Cardiac septum (tissue), 1 donor: ENCODE measurements at regions not wholly inside any gene's neighbourhood (a gene's known extent, or its start where the extent isn't known, plus 50 kb on each side); places are given as distances from the start of the nearest gene placed in this dataset.

ENCODE experiments used
- DNase-seq: peaks from one replicate; pipeline ENCODE4 v3.0.0-alpha.2; 2020; ENCODE audit warnings: low spot score
- intact Hi-C: fragments of 100-400 bp; cut with DNase I; formaldehyde crosslinking; loops from one replicate; pipeline ENCODE4 v1.14.0; 2022
- donor health status: DM: no; HTN: no; CAD: no.

DNA sequence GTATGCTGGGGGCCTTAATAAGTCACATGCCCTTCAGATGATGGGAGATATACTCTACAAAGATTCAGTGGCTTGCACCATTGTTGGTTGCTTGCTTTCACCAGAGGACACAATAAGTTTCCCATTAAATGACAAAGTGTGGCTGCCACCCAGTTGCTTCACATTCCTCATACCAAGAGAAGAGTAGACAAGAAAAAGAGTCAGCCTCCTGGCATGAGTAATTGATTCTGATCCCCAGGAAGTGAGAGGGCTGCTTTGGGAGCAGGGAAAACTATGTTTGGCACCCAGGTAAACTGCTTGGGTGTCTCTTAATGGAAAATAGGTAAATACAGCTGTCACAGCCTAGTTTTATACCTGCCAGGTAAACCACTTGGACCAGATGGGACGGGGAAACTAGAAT is 66.7 kb upstream of the IL6 start:
- no peak for DNase-seq
- intact Hi-C loops: no loop called here

DNA sequence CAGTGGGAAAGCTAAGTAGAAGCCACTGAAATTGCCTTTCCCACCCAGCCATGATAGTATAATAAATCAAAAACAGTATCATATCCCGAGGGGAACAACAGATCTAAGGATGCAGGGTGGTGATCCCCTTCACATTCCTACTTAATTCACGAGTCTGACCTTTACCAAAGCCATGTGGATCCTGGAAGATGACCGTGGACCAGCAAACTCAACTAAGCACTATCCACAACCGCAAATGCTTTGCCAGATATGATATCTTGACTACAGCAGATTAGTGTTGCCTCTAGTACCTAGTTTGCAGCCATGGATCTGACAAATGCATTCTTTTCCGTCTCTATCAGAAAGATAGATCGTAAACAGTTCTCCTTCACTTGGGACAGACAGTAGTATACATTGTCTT is 67.3 kb upstream of the IL6 start:
- intact Hi-C loops: no loop called here
- DNase-seq: no peak

DNA sequence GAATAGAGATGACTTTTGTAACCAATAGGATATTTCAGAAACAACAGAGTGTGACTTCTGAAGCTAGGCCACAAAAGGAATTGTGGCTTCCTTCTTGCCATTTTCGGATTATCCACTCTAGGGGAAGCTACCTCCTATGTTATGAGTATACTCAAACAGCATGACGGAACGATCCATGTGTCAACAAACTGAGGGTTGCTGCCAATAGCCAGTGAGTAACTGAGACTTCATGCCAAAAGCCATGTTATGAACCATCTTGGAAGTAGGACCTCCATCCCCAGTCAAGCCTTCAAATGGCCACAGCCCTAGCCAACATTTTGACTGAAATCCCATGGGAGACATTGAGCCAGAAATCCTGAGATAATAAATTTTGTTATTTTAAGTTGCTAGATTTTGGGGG is 69.0 kb upstream of the IL6 start:
- no peak for DNase-seq
- intact Hi-C loops: no loop called here

DNA sequence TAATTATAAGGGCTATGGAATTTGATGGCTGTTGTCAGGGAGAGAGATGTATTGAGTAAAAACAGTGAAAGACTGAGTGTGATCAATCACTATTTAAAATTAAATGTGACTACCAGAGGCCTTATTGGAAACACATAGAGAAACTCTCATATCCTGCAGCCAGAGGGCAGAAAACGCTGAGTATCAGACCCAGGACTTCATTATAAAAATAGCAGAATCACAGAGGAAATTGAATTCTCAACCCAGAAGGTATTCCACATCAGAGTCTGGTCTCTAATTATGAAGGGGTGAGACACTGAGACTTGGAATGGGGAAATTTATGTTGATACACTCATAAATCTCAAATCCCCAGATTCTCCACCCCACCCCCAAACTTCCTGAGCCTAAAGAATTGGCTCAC is 69.5 kb upstream of the IL6 start:
- DNase-seq: no peak
- intact Hi-C loops: no loop called here

DNA sequence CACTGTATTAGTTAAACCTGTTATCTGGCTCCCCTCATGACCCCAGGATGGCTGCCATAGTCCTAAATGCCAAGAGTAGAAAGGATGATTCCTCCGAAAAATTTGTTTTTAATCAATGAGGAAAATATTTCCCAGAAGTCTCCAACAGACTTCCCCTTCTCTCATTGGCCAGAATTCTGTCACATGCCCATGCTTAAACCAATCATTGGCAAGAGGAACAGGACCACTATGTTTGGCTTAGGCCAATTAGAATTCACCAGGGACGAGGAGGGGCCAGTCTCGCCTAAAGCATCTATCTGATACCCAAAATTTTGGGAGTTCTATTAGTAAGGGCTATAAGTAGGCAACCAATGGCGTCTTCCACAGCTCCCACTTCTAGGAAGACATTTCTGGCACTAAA is 71.2 kb upstream of the IL6 start:
- intact Hi-C loops: no loop called here
- no peak for DNase-seq

DNA sequence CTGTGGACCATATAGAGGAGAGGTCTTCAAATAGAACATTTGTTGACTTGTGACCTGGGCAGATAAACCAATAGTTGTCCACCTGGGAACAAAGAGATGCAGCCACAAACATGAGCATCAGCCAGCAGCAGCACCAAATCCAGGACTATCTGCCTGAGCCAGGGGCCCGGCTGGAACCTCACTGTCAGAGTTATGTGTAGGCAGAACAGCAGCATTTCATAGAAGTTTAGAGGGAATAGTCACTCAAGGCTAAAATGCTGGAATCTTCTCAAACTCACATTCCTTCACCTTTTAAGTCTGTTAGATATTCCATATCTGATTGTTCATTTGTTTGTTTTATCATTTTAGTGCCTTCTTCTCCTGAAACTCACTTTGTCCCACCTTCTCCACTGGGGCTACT is 72.2 kb upstream of the IL6 start:
- intact Hi-C loops: no loop called here
- no peak for DNase-seq

DNA sequence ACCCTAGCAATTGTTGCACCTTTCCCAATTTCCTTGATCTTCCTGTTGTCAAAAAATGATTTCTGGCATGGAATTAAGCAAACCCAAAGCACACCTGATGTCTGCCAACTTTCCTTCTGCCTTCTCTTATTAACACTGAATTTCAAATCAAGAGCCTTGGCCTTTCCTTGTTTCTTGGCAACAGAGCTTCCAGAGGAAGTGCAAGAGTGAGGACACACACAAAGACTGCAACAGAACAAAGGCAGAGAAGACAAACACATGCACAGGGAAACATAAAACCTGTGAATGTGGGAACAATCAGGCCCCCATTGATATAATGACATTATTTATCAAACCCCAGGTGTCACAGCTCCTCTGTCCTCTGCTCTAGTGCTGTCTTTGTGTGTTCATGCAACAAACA is 73.0 kb upstream of the IL6 start:
- intact Hi-C loops: no loop called here
- no peak for DNase-seq

DNA sequence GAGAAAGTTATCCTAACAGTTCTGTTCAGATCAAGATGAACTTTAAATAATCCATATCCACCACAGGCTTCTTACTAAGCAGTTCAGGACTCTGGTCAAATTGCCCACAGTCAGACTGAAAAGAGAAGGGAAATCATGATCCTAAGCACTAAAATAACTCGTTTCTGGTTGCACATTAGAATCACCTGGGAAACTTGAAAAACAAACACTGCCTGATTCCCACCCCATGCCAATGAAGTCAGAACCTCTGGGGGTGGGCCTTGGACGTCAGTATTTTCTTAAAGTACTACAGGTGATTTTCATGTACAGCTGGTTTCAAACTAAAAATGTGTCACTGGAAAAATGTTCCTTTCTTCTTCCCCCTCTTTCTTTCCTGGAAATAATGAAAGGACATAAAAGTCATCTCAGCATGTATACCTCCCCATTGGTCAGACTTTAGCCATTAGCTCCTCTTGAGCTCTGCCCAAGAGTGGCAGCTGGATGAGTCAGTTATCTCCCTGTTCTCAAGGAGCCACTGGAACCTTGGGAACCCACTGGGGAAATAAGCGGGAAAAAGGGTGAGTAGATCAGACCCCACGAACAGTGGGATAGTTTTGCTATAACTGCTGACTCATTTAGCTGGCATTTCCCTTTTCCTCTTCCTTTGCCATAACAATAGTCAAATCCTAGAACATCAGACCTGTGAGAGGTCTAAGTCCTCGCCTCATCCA is 75.3 kb upstream of the IL6 start:
- intact Hi-C loops: no loop called here
- DNase-seq: no peak

DNA sequence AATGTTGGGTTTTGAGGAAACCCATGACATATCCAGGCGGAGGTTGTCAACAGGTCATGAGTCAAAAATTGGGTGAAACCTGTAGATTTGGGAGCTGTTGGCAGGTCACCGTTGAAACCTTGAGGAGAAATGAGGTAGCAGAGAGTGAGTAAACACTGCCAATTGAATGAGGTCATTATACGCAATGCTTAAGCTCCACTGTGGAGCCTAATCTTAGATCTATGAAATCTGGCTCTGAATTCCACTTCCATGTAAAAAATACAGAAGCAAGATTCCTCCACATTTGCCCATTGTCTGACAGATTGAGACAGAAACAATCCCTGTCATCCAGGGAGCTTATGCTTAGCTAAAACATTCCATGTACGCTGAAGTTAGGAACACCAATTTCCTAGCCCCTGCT is 76.0 kb upstream of the IL6 start:
- no peak for DNase-seq
- intact Hi-C loops: no loop called here

DNA sequence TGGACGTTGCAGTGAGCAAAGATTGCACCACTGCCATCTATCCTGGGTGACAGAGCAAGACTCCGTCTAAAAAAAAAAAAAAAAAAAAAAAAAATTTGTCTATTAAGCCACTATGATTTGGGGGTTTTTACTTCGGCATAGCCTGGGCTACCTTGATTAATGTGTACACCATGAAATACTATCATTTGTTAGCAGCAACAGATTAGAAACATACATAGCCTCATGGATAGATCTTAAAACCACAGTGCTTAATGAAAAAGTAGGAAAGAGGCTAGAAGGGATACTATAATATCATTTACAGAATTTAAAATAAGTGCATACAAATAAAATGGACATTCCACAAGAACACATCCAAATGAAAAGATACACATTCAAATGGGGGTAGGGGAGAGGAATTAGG is 77.3 kb upstream of the IL6 start:
- DNase-seq: no peak
- intact Hi-C loops: no loop called here

DNA sequence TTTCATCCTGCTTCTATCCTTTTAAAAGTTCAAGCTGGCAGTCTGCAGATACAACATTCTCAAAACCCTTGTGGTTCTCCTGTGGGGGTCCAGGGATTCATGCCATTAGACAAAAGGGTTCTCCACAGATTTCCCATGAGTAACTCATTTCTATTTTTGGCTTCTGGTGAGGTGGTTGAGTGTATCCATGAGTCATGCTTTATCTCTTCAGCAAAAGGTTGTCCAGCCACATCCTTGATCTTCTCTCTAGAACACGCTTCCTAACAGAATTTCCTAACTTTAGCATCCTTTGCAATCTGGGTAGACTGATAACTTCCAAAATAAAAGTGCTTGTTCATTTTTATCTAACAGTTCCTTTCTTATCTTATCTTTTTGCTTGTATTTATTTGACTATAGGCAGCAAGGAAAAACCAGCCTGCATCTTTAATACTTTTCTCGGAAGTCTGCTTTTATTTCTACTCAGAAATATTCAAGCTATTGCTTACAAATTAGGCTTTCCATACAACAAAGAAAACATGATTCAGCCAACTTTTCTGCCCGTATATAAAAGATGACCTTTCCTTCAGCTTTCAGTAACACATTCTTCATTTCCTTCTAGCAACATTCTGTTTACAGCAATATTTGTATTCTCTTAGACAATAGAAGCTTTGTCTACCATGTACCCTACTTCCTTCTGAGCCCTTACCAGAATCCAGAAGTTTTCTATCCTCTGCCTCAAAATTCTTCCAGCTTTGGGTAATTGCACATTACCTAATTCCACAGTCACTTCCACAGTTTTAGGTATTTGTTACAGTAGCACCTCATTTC is 79.3 kb upstream of the IL6 start:
- intact Hi-C loops: no loop called here
- DNase-seq: no peak

DNA sequence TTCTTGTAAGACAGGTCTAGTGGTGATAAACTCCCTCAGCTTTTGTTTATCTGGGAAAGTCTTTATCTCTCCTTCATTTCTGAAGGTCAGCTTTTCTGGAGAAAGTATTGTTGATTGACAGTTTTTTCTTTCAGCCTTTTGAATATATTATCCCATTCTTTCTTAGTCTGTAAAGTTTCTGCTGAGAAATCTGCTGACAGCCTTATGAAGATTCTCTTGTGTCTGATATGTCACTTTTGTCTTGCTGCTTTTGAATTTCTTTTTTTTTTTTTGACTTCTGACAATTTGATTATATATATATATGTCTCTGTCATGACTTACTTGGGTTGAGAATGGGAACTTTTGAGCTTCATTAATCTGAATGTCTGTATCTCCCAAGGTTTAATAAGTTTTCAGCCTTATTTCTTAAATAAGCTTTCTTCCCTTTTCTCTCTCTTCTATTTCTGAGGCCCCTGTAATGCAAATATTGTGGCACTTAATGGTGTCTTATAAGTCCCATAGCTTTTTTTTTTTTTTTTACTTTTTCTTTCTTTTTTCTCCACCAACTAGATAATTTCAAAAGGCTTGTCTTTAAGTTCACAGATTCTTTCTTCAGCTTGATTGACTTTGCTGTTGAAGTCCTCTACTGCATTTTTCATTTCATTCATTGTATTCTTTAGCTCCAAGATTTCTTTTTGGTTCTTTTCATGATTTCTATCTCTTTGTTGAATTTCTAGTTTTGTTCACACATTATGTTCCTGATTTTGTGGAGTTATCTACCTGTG is 81.4 kb upstream of the IL6 start:
- intact Hi-C loops: no loop called here

DNA sequence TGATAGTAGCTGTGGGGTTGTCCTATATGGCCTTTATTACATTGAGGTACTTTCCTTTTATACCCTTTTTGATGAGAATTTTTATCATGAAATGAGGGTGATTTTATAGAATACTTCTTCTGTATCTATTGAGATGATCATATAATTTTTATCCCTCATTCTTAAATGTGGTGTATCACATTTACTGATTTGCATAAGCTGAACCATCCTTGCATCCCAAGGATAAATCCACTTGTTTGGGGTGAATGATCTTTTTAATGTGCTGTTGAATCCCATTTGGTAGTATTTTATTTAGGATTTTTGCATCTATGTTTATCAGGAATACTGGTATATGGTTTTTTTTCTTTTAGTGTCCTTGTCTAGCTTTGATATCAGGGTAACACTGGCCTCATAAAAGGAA is 84.5 kb upstream of the IL6 start:
- intact Hi-C loops: no loop called here
- DNase-seq: no peak

More for the DNA sequence above, 81.4 kb upstream of the IL6 start:
- DNase-seq: no peak

DNA sequence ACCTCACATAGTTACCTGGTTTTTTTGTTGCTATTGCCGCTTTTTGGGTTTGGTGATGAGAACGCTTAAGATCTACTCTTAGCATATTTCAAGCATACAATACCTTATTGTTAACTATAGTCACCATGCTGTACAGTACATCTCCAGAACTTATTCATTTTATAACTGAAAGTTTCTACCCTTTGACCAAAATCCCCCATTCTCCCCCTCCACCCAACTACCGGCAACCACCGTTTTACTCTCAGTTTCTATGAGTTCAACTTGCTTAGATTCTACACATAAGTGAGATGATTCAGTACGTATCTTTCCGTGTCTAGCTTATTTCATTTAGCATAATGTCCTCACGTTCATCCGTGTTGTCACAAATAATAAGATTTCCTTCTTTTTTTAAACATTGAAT is 86.7 kb upstream of the IL6 start:
- DNase-seq: no peak
- intact Hi-C loops: no loop called here

DNA sequence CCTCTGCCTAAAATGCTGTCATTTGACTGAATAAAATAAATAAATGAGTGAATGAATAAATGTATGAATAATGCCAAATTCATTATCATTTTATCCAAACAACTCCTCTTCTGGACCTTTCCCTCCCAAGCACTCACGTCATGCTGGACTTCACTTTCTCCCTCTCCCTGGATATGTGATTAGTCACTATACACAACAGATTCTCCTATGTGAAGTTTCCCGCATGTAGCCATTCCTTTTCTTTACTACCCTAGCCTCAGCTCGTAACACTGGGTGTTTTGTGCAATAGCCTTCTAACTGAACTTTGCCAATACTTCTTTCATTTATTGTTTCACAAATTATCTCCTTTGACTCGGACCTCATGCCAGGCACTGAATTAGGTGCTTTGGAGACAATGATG is 87.6 kb upstream of the IL6 start:
- intact Hi-C loops: no loop called here

DNA sequence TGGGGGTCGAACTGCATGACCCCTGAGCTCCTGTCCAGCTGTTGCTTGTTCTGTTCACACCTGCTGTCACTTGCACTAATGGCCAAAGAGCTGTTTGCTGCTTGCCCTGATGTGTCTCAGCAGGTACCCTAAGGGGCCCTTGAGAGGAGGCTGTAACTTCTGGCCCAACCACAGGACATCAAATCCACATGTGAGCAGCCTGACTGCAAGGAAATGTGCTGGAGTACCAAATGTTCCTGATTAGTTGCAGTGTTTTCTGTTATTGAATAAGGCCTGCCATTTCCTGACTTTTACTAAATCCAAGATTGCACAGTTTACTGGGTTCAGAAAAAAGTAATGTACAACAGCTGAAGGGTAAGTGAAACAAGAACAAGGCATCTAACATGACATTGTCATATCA is 91.7 kb upstream of the IL6 start:
- DNase-seq: no peak
- intact Hi-C loops: no loop called here

More for the DNA sequence above, 87.6 kb upstream of the IL6 start:
- no peak for DNase-seq

DNA sequence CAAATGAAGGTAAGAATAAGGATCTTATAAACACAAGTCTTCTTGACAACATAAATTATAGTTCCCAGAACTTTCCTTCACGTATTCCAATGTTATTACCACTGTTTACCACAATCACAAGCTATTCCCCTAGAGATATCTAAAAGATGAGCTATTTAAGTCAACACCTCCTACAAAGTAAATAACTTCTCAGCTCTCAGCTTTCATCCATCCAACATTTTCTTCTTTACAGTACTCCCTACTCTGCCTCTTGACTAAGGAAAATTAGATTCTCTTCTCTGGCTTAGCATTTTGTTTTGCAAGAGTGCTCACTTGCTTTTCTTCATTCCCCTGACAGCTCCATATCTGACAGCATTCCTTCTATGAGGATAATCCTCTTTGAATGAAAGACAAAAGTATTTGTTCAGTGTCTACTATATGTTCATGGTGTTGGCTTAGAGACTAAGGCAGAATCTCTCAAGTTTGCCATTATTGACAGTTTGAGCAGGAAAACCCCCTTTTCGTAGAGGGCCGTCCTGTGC is 93.0 kb upstream of the IL6 start:
- intact Hi-C loops: no loop called here

DNA sequence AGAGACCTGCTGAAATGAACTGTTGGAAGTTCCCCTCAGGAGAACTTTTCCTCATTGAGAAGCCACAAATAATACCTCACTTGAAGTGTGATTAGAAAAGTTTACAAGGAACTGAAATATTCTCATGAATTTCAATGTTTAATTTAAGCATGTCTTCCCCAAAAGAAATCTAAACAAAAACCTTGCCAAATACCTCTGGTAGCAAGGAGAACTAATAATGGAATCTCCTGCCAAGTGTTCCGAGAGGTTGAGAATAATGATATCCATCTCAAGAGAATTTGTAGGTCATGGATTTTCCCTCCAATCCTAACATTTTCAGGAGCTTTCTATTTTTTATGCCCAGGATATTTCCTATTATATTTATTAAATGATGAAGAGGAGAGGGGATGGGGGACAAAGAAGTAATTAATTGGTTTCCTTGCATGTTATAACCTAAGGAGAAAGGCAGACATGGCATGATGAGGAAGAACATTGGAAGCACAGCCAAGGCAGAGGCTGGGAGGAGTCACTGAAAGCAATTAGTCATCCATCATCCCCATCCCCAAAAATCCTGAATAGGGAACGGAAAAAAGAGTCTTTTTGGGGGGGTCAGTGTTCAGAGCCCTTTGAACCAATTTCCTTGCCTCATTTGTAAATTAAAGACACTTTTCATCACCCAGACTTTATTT is 93.6 kb upstream of the IL6 start:
- intact Hi-C loops: no loop called here
- DNase-seq: no peak

More for the DNA sequence above, 93.0 kb upstream of the IL6 start:
- DNase-seq: no peak

DNA sequence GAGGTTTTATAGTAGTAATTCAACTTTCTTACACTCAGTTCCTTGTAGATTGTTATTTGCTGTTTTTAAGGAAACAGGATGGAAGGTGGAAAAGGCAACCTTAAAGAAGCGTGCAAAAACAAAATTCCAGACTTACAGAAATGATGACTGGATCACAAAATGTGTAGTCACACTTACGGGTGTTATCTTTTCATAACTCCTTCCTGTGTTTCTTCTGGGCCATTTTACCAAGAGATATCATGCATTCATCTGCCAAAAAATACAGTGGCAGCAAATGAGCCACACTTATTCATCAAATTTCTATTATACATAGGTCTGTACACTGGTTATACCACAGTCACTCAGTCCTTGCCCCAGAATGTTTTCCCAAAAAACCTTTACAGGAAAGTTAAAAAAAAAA is 94.3 kb upstream of the IL6 start:
- no peak for DNase-seq
- intact Hi-C loops: no loop called here

DNA sequence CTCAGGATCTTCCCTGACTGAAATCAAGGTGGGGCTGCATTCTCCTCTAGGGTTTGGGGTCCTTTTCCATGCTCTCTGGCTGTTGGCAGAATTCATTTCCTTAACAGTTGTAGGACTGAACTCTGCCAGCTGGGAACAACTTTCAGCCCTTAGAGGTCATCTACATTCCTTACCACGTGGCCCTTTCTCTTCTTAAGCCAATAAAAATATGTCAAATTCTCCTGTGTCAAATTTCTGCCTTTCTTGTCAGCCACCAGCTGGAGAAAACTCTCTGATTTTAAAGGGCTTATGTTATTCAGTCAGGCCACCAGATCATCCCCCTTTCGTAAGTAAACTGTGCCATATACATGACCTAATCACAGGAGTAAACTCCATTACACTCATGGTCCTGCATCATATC is 95.3 kb upstream of the IL6 start:
- no peak for DNase-seq
- intact Hi-C loops: no loop called here
